IMR-90 (cell line): ENCODE measurements at regions not wholly inside any gene's neighbourhood (a gene's known extent, or its start where the extent isn't known, plus 50 kb on each side); places are given as distances from the start of the nearest gene placed in this dataset.

ENCODE experiments used
- ATAC-seq: fragments of 200-7000 bp; cut with Tn5 transposase; 2 replicates; pipeline ENCODE4 v1.9.1; 2020; ENCODE audit warnings: low read depth, mild to moderate bottlenecking, moderate library complexity
- BruUV-seq: library from RNA; stranded (reverse); fragments of 400-500 nt; replicated peaks from 2 replicates; lab custom pipeline; 2021; lab: Mats Ljungman, UMichigan
- CTCF ChIA-PET: fragments of 300-600 bp; formaldehyde crosslinking; extraction: SDS; loops from one replicate; lab custom pipeline; 2021; ENCODE audit warnings: antibody characterized with exemption; lab: Yijun Ruan, JAX
- POLR2A ChIA-PET: fragments of 300-600 bp; sonication (Branson Sonifier 250); formaldehyde crosslinking; loops from one replicate; lab custom pipeline; 2022; ENCODE audit warnings: antibody characterized with exemption; ENCODE audit not compliant: unreplicated experiment; lab: Charles Lee
- DNase-seq: peaks from one replicate; pipeline ENCODE4 v3.0.0; 2013
- H2AFZ ChIP-seq: replicated peaks from 2 replicates; pipeline ENCODE3; 2013; ENCODE audit warnings: low read length, mild to moderate bottlenecking; ENCODE audit not compliant: poor library complexity
- H2AK5ac ChIP-seq: 2 replicates; pipeline ENCODE4 v1.6.1; 2013; ENCODE audit warnings: low read depth, low read length, inconsistent platforms
- H2AK9ac ChIP-seq: replicated peaks from 2 replicates; pipeline ENCODE3; 2013; ENCODE audit warnings: mild to moderate bottlenecking, low read depth, low read length, moderate library complexity; ENCODE audit not compliant: poor library complexity
- H2BK120ac ChIP-seq: 2 replicates; pipeline ENCODE4 v1.6.1; 2013; ENCODE audit warnings: low read depth, low read length, inconsistent platforms
- H2BK15ac ChIP-seq: 3 replicates; pipeline ENCODE4 v1.6.1; 2013; ENCODE audit warnings: low read depth, low read length, inconsistent platforms
- H2BK20ac ChIP-seq: 2 replicates; pipeline ENCODE4 v1.6.1; 2013; ENCODE audit warnings: low read depth, mild to moderate bottlenecking, inconsistent platforms, low read length, moderate library complexity
- H2BK5ac ChIP-seq: 2 replicates; pipeline ENCODE4 v1.6.1; 2013; ENCODE audit warnings: mild to moderate bottlenecking, low read depth, low read length, inconsistent platforms; ENCODE audit not compliant: poor library complexity, severe bottlenecking
- H3K14ac ChIP-seq: replicated peaks from 2 replicates; pipeline ENCODE4 v1.6.1; 2013; ENCODE audit warnings: low read depth, low read length, inconsistent platforms
- H3K18ac ChIP-seq: 2 replicates; pipeline ENCODE4 v1.6.1; 2013; ENCODE audit warnings: low read depth, low read length, control low read depth
- H3K23ac ChIP-seq: 2 replicates; pipeline ENCODE4 v1.6.1; 2013; ENCODE audit warnings: low read depth, low read length, inconsistent platforms
- H3K27ac ChIP-seq: 2 replicates; pipeline ENCODE4 v1.5.1; 2013; ENCODE audit warnings: mild to moderate bottlenecking, control low read depth, low read length; ENCODE audit not compliant: insufficient read depth
- H3K27me3 ChIP-seq: 2 replicates; pipeline ENCODE4 v1.6.1; 2013; ENCODE audit warnings: low read length; ENCODE audit not compliant: control insufficient read depth, insufficient read depth
- H3K36me3 ChIP-seq: 2 replicates; pipeline ENCODE4 v1.6.1; 2013; ENCODE audit warnings: low read length, mixed read lengths; ENCODE audit not compliant: control insufficient read depth, insufficient read depth
- H3K4ac ChIP-seq: 2 replicates; pipeline ENCODE4 v1.6.1; 2013; ENCODE audit warnings: low read depth, low read length, inconsistent platforms
- H3K4me1 ChIP-seq: 2 replicates; pipeline ENCODE4 v1.6.1; 2013; ENCODE audit warnings: low read length, mixed read lengths; ENCODE audit not compliant: control insufficient read depth, insufficient read depth
- H3K4me2 ChIP-seq: 2 replicates; pipeline ENCODE4 v1.6.1; 2013; ENCODE audit warnings: low read depth, mild to moderate bottlenecking, control low read depth, low read length, moderate library complexity
- H3K4me3 ChIP-seq: 2 replicates; pipeline ENCODE4 v1.5.1; 2013; ENCODE audit warnings: low read depth, mild to moderate bottlenecking, control low read depth, low read length, moderate library complexity; ENCODE audit not compliant: insufficient read depth
- H3K56ac ChIP-seq: 2 replicates; pipeline ENCODE4 v1.6.1; 2013; ENCODE audit warnings: low read length, inconsistent platforms; ENCODE audit not compliant: insufficient read depth; ENCODE audit errors: extremely low read depth
- H3K79me1 ChIP-seq, 2 experiments: 2 replicates each; pipeline ENCODE4 v1.6.1; 2013; ENCODE audit warnings: low read length in 2 of 2, inconsistent platforms in 1 of 2, low read depth in 1 of 2
- H3K9ac ChIP-seq: 2 replicates; pipeline ENCODE4 v1.6.1; 2013; ENCODE audit warnings: low read depth, low read length, control low read depth
- H3K9me1 ChIP-seq: 2 replicates; pipeline ENCODE4 v1.6.1; 2013; ENCODE audit warnings: low read length, inconsistent platforms; ENCODE audit not compliant: insufficient read depth
- H3K9me3 ChIP-seq: 2 replicates; pipeline ENCODE4 v1.6.1; 2013; ENCODE audit warnings: low read length; ENCODE audit not compliant: control insufficient read depth, insufficient read depth
- H4K20me1 ChIP-seq: 2 replicates; pipeline ENCODE4 v1.6.1; 2013; ENCODE audit warnings: low read length, inconsistent platforms; ENCODE audit not compliant: insufficient read depth
- H4K5ac ChIP-seq: 2 replicates; pipeline ENCODE4 v1.6.1; 2013; ENCODE audit warnings: mild to moderate bottlenecking, low read depth, low read length, control low read depth
- H4K8ac ChIP-seq, 2 experiments: 2 replicates each; pipeline ENCODE4 v1.6.1; 2013; ENCODE audit warnings: low read depth in 2 of 2, low read length in 2 of 2, control low read depth in 1 of 2, inconsistent platforms in 1 of 2
- H4K91ac ChIP-seq: 2 replicates; pipeline ENCODE4 v1.6.1; 2013; ENCODE audit warnings: low read depth, low read length, inconsistent platforms; ENCODE audit not compliant: insufficient read depth
- BHLHE40 ChIP-seq: fragments of 150-350 bp; IDR thresholded peaks from 2 replicates; pipeline ENCODE4 v1.6.1; 2016; ENCODE audit warnings: mild to moderate bottlenecking, low read depth, low read length
- MAFK ChIP-seq: IDR thresholded peaks from 2 replicates; pipeline ENCODE4 v1.6.1; 2012; ENCODE audit warnings: low read depth, low read length, improper control_type of control experiment
- WGBS, 2 experiments: methylation state at CpG; one replicate each; pipeline versions ENCODE4 v1.1.5 to v1.1.7; 2013; ENCODE audit warnings: missing lambda C conversion rate in 2 of 2; ENCODE audit not compliant: insufficient read length in 1 of 2; ENCODE audit errors: extremely low coverage in 2 of 2; 5-methylcytosine and 5-hydroxymethylcytosine counted together
- dilution Hi-C: fragments of 300-500 bp; cut with HindIII; formaldehyde crosslinking; loops from one replicate; pipeline ENCODE4 v1.14.3; 2018; ENCODE audit warnings: low sequenced_read_pairs; ENCODE audit not compliant: unreplicated experiment
- in situ Hi-C: fragments of 300-500 bp; cut with MboI; formaldehyde crosslinking; loops from 3 replicates; pipeline ENCODE4 v1.14.3; 2019; ENCODE audit warnings: low sequenced_read_pairs, inconsistent platforms, mixed read lengths
- intact Hi-C: fragments of 100-400 bp; cut with micrococcal nuclease; formaldehyde crosslinking; loops from 2 replicates; pipeline ENCODE4 v1.10.0; 2022

DNA sequence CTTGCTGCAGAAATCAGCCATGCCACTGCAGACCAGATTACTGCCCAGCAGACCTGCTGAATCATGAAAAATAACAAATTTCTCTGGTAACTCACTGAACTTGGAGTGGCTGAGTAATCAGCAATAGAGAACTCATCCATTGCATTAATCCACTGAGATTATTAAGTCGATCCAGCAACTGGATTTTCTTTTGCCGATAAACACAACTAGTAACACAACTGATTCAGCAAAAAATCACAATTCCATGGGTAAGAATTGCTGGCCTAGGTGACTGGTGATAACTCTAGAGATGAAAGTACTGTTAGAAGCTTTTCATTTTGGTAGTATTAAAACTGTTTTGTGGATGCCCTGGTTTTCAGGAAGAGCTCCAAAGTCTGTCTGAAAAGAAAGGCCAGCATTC, 214.5 kb downstream of the ETV1 start:
- POLR2A ChIA-PET, result no interaction called here
- Histone ChIP-seq H2AK5ac (no peak overlapping the region), H2BK15ac (no peak overlapping the region), H3K4me3 (no peak overlapping the region), H3K36me3 (no peaks in the 10 kb centered on the region), H3K56ac (no peak overlapping the region), H3K9ac (no peak overlapping the region), H3K79me1 (no peaks in the 10 kb centered on the region), H2AFZ (no peak overlapping the region), H3K18ac (no peak overlapping the region), H3K4me2 (no peak overlapping the region), H2BK20ac (no peak overlapping the region), H3K14ac (no peak overlapping the region), H3K9me3 (no peaks in the 10 kb centered on the region), H2BK120ac (no peak overlapping the region), H4K91ac (no peak overlapping the region), H4K5ac (no peak overlapping the region), H2AK9ac (no peak overlapping the region), H3K23ac (no peak overlapping the region), H3K4ac (no peak overlapping the region), H3K9me1 (no peaks in the 10 kb centered on the region), H2BK5ac (no peak overlapping the region), H3K27me3 (no peaks in the 10 kb centered on the region), H4K8ac (no peak overlapping the region), H3K4me1 (no peaks in the 10 kb centered on the region), H4K20me1 (no peaks in the 10 kb centered on the region), H3K27ac (no peak overlapping the region)
- WGBS, 2 experiments, result no CpG with 5 or more reads among the region's 2 CpGs
- in situ Hi-C loops (no loop called here), dilution Hi-C loops (no loop called here), intact Hi-C loops (no loop called here)
- TF ChIP-seq MAFK (peak; percentile 27), BHLHE40 (no peak)
- DNase-seq (peak; percentile 12), ATAC-seq (no peak)
- BruUV-seq, result no TSS peak
- CTCF ChIA-PET, result interaction anchor here (0.5 kb wide), 1 partner anchor 131 kb away, joined by 4 read pairs; no protein-coding TSS in a partner anchor
